HL-60 (cell line): ENCODE measurements at regions not wholly inside any gene's neighbourhood (a gene's known extent, or its start where the extent isn't known, plus 50 kb on each side); places are given as distances from the start of the nearest gene placed in this dataset.

ENCODE experiments used
- CTCF ChIP-seq: IDR thresholded peaks from one replicate; pipeline ENCODE4 v1.5.1; 2011; ENCODE audit warnings: low read length, control low read depth, inconsistent platforms; ENCODE audit not compliant: insufficient read depth
- POLR2AphosphoS5 ChIP-seq: IDR thresholded peaks from 2 replicates; pipeline ENCODE4 v1.6.1; 2012; ENCODE audit warnings: low read depth
- SPI1 ChIP-seq: IDR thresholded peaks from 2 replicates; pipeline ENCODE4 v1.6.1; 2012; ENCODE audit warnings: low read depth, mild to moderate bottlenecking, borderline replicate concordance

GRCh38 chr5:8523501-8523900 lies 654.6 kb downstream of the MTRR start:
- no peak for TF ChIP-seq CTCF
- TF ChIP-seq POLR2AphosphoS5: no peak
- no peak for TF ChIP-seq SPI1
